Keratinocyte (primary cell): ENCODE measurements at regions not wholly inside any gene's neighbourhood (a gene's known extent, or its start where the extent isn't known, plus 50 kb on each side); places are given as distances from the start of the nearest gene placed in this dataset.

ENCODE experiments used
- DNase-seq: peaks from one replicate; pipeline ENCODE4 v3.0.0-alpha.2; 2011; ENCODE audit warnings: low read depth, missing footprints, low spot score
- FAIRE-seq: peaks from 2 replicates; lab custom pipeline; 2011; peaks lifted over from hg19 to GRCh38; lab: Jason Lieb, UNC
- H2AFZ ChIP-seq: 2 replicates; pipeline ENCODE4 v1.6.0; 2012; ENCODE audit warnings: low read length, control low read depth, inconsistent platforms; ENCODE audit not compliant: control insufficient read depth
- H3K27ac ChIP-seq: 2 replicates; pipeline ENCODE4 v1.5.1; 2011; ENCODE audit warnings: low read length; ENCODE audit not compliant: control insufficient read depth, insufficient read depth
- H3K27me3 ChIP-seq: 3 replicates; pipeline ENCODE4 v1.6.0; 2011; ENCODE audit warnings: low read length; ENCODE audit not compliant: control insufficient read depth, insufficient read depth; ENCODE audit errors: extremely low read depth
- H3K36me3 ChIP-seq, 2 experiments: 2 replicates in 1 of 2; 3 replicates in 1 of 2; pipeline ENCODE4 v1.5.1; 2011; ENCODE audit warnings: low read length in 2 of 2, mild to moderate bottlenecking in 1 of 2; ENCODE audit not compliant: control insufficient read depth in 2 of 2, insufficient read depth in 2 of 2; ENCODE audit errors: extremely low read depth in 1 of 2
- H3K4me1 ChIP-seq: 3 replicates; pipeline ENCODE4 v1.5.1; 2011; ENCODE audit warnings: low read length; ENCODE audit not compliant: control insufficient read depth, insufficient read depth; ENCODE audit errors: extremely low read depth
- H3K4me2 ChIP-seq: 3 replicates; pipeline ENCODE4 v1.6.0; 2011; ENCODE audit warnings: low read depth, low read length; ENCODE audit not compliant: control insufficient read depth, insufficient read depth; ENCODE audit errors: extremely low read depth
- H3K4me3 ChIP-seq, 3 experiments: fragments of 200-600 bp in 1 of 3; sonication (generic) in 1 of 3; 2 replicates in 2 of 3; 3 replicates in 1 of 3; pipeline ENCODE4 v1.5.1; 2011 to 2016; ENCODE audit warnings: low read length in 3 of 3, mild to moderate bottlenecking in 3 of 3, control low read depth in 2 of 3, inconsistent platforms in 1 of 3, low read depth in 1 of 3, mixed read lengths in 1 of 3, mixed run types in 1 of 3, moderate library complexity in 1 of 3; ENCODE audit not compliant: control insufficient read depth in 2 of 3, insufficient read depth in 2 of 3; ENCODE audit errors: extremely low read depth in 1 of 3
- H3K79me2 ChIP-seq: 2 replicates; pipeline ENCODE4 v1.6.0; 2012; ENCODE audit warnings: low read length; ENCODE audit not compliant: control insufficient read depth, insufficient read depth
- H3K9ac ChIP-seq: 3 replicates; pipeline ENCODE4 v1.6.0; 2011; ENCODE audit warnings: low read length; ENCODE audit not compliant: control insufficient read depth, insufficient read depth; ENCODE audit errors: extremely low read depth
- H3K9me1 ChIP-seq: 3 replicates; pipeline ENCODE4 v1.6.0; 2011; ENCODE audit warnings: low read length; ENCODE audit not compliant: control insufficient read depth, insufficient read depth; ENCODE audit errors: extremely low read depth
- H3K9me3 ChIP-seq: 2 replicates; pipeline ENCODE4 v1.5.1; 2012; ENCODE audit warnings: low read depth, low read length; ENCODE audit not compliant: control insufficient read depth
- H4K20me1 ChIP-seq: 3 replicates; pipeline ENCODE4 v1.6.0; 2011; ENCODE audit warnings: low read length; ENCODE audit not compliant: control insufficient read depth, insufficient read depth; ENCODE audit errors: extremely low read depth
- EZH2 ChIP-seq: IDR thresholded peaks from one replicate; pipeline ENCODE4 v1.6.1; 2012; ENCODE audit warnings: inconsistent platforms, mild to moderate bottlenecking, low read length, moderate library complexity
- dilution Hi-C: fragments of 300-500 bp; cut with MboI; formaldehyde crosslinking; loops from one replicate; pipeline ENCODE4 v1.7.0; 2020; ENCODE audit warnings: low sequenced_read_pairs; ENCODE audit not compliant: extremely low pct_ligation_motif_present
- TF ChIP-seq, protein P1 (sequence below), 3 experiments: IDR thresholded peaks in 1 of 3; conservative IDR thresholded peaks in 1 of 3; optimal IDR thresholded peaks in 1 of 3; 2 replicates in 2 of 3; 3 replicates in 1 of 3; pipeline versions ENCODE3 to v1.5.1; 2011; ENCODE audit warnings: low read length in 3 of 3, mild to moderate bottlenecking in 3 of 3, moderate library complexity in 2 of 3, control low read depth in 1 of 3, inconsistent platforms in 1 of 3; ENCODE audit not compliant: insufficient read depth in 2 of 3; ENCODE audit errors: extremely low read depth in 1 of 3

DNA sequence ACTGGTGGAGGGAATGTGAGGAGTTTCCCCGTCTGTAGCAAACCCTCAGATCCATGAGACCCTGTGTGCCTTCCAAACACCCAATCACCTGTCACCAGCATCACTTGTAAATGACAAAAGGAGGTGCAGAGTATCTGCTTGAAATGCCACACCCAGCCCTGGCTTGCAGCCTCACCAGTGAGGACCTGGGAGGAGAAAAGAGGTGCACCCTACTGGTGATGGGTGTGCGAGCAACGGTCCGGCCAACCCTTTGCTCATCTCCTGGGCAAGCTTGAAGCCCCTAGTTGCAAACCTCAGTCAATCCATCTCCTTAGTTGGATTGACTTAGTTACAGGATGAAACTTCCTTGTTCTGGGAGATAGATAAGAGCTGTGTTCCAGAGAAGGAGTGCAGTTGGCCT, 62.4 kb upstream of the WAPL start:
- dilution Hi-C loops = no loop called here
- no peak overlapping the region for H3K27ac ChIP-seq
- FAIRE-seq (no peak), DNase-seq (no peak)
- H4K20me1 ChIP-seq = no peaks in the 10 kb centered on the region
- no peak overlapping the region for H3K4me3 ChIP-seq
- H3K4me2 ChIP-seq = no peak overlapping the region
- no peaks in the 10 kb centered on the region for H3K27me3 ChIP-seq
- no peaks in the 10 kb centered on the region for H3K36me3 ChIP-seq
- H3K4me1 ChIP-seq = peaks cover 3% of the 10 kb centered on the region
- no peaks in the 10 kb centered on the region for H3K79me2 ChIP-seq
- no peaks in the 10 kb centered on the region for H3K9me3 ChIP-seq
- no peak for TF ChIP-seq EZH2
- TF ChIP-seq, protein P1, sequence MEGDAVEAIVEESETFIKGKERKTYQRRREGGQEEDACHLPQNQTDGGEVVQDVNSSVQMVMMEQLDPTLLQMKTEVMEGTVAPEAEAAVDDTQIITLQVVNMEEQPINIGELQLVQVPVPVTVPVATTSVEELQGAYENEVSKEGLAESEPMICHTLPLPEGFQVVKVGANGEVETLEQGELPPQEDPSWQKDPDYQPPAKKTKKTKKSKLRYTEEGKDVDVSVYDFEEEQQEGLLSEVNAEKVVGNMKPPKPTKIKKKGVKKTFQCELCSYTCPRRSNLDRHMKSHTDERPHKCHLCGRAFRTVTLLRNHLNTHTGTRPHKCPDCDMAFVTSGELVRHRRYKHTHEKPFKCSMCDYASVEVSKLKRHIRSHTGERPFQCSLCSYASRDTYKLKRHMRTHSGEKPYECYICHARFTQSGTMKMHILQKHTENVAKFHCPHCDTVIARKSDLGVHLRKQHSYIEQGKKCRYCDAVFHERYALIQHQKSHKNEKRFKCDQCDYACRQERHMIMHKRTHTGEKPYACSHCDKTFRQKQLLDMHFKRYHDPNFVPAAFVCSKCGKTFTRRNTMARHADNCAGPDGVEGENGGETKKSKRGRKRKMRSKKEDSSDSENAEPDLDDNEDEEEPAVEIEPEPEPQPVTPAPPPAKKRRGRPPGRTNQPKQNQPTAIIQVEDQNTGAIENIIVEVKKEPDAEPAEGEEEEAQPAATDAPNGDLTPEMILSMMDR (optimal IDR thresholded peaks at IDR 0.05 in 1 of 3, IDR thresholded peaks at IDR 0.05 in 1 of 3, conservative IDR thresholded peaks at IDR 0.05 in 1 of 3; ENCODE audit: extremely low read depth in 1 of 3, insufficient read depth in 2 of 3, low read length in 3 of 3) = peak; percentile 27 to 52 (median 47)
- H3K9me1 ChIP-seq = no peaks in the 10 kb centered on the region
- no peak overlapping the region for H2AFZ ChIP-seq
- no peak overlapping the region for H3K9ac ChIP-seq

DNA sequence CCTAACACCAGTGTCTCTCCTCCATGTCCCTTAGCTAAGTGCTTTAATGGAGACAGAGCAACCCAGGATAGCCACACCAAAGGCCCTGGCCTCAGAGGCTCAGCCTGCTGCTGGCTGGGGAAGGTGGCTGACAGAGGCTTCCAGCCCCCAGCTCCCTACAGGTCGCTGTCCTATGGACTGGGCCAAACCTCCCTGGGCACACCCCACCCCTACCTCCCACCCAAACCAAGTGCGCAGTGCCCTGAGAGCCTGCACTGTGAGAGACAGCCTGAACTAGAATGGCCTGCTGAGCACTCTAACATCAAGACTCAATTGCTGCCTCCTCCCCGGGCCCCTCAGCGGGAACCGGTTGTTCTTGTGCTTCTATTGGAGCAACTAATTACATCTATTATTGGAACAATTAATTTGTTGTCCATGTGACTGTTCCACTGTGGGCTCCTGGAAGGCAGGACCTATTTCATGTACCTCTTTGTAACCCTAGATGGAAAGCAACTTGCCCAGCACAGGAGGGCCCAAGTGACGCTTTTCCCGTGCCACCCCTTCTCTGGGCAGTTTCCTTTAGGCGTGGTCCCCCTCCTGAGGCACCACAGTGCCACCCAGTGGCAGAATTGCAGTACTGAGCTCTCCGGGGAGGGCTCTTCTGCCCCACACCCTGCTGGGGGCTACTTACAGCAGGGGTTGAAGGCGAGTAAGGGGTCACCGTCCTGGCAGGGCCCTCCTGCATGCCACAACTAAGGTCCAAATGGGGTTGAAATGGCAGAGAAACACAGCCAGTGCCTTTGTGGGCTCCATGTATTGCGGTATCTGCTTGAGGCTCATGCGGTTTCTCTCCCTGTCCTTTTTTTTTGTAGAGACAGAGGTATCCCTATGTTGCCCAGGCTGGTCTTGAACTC, 63.7 kb upstream of the WAPL start:
- H3K4me1 ChIP-seq = peaks cover 3% of the 10 kb centered on the region
- peak overlapping the region; percentile 45 for H3K4me2 ChIP-seq
- no peaks in the 10 kb centered on the region for H3K9me3 ChIP-seq
- dilution Hi-C loops = no loop called here
- FAIRE-seq (peak; percentile 68), DNase-seq (peak; percentile 28)
- H4K20me1 ChIP-seq = no peaks in the 10 kb centered on the region
- H2AFZ ChIP-seq = peak overlapping the region; percentile 64
- peak overlapping the region in 1 of 3 experiments; percentile 46 for H3K4me3 ChIP-seq
- no peaks in the 10 kb centered on the region for H3K79me2 ChIP-seq
- H3K27ac ChIP-seq = no peak overlapping the region
- no peak for TF ChIP-seq EZH2
- TF ChIP-seq, protein P1 (optimal IDR thresholded peaks at IDR 0.05 in 1 of 3, IDR thresholded peaks at IDR 0.05 in 1 of 3, conservative IDR thresholded peaks at IDR 0.05 in 1 of 3; ENCODE audit: extremely low read depth in 1 of 3, insufficient read depth in 2 of 3, low read length in 3 of 3) = peak; percentile 91 to 95 (median 95)
- H3K9ac ChIP-seq = no peak overlapping the region
- H3K27me3 ChIP-seq = no peaks in the 10 kb centered on the region
- no peaks in the 10 kb centered on the region for H3K9me1 ChIP-seq
- H3K36me3 ChIP-seq = no peaks in the 10 kb centered on the region
